ENCODE measurements at regions not wholly inside any gene's neighbourhood (a gene's known extent, or its start where the extent isn't known, plus 50 kb on each side); places are given as distances from the start of the nearest gene placed in this dataset.

GRCh38 chr1:36723813-36724212 is 241.1 kb upstream of the CSF3R start:
- ATAC-seq (no peak), DNase-seq (no peak)
- intact Hi-C loops (cut with micrococcal nuclease), result no loop called here

GRCh38 chr1:36722871-36723270 is 240.2 kb upstream of the CSF3R start:
- intact Hi-C loops (cut with micrococcal nuclease), result no loop called here
- DNase-seq, result no peak
- ATAC-seq, result no peak

- no peak for ATAC-seq
- DNase-seq, result no peak
- intact Hi-C loops (cut with micrococcal nuclease), result no loop called here
Measured at GRCh38 chr1:36721261-36721660, 238.5 kb upstream of the CSF3R start.

- intact Hi-C loops (cut with micrococcal nuclease), result no loop called here
- DNase-seq (no peak), ATAC-seq (no peak)
Measured at GRCh38 chr1:36717431-36717830, 234.7 kb upstream of the CSF3R start.

- intact Hi-C loops (cut with micrococcal nuclease), result no loop called here
- no peak for ATAC-seq
- no peak for DNase-seq
Measured at GRCh38 chr1:36715797-36716196, 233.1 kb upstream of the CSF3R start.

- intact Hi-C loops (cut with micrococcal nuclease), result no loop called here
- ATAC-seq (no peak), DNase-seq (no peak)
Measured at GRCh38 chr1:36714301-36714700, 231.6 kb upstream of the CSF3R start.

GRCh38 chr1:36711480-36711879 is 228.8 kb upstream of the CSF3R start:
- DNase-seq, result no peak
- no peak for ATAC-seq
- intact Hi-C loops (cut with micrococcal nuclease), result no loop called here

- no peak for DNase-seq
- intact Hi-C loops (cut with micrococcal nuclease), result no loop called here
- no peak for ATAC-seq
Measured at GRCh38 chr1:36710951-36711350, 228.2 kb upstream of the CSF3R start.

- DNase-seq, result no peak
- intact Hi-C loops (cut with micrococcal nuclease), result no loop called here
- ATAC-seq, result no peak
Measured at GRCh38 chr1:36709869-36710481, 227.3 kb upstream of the CSF3R start.

GRCh38 chr1:36708587-36708986 is 225.9 kb upstream of the CSF3R start:
- no peak for ATAC-seq
- intact Hi-C loops (cut with micrococcal nuclease), result no loop called here
- no peak for DNase-seq

GRCh38 chr1:36707221-36707620 is 224.5 kb upstream of the CSF3R start:
- DNase-seq (no peak), ATAC-seq (no peak)
- intact Hi-C loops (cut with micrococcal nuclease), result no loop called here

- intact Hi-C loops (cut with micrococcal nuclease), result no loop called here
- no peak for ATAC-seq
- no peak for DNase-seq
Measured at GRCh38 chr1:36706416-36706815, 223.7 kb upstream of the CSF3R start.

GRCh38 chr1:36705629-36706028 is 222.9 kb upstream of the CSF3R start:
- intact Hi-C loops (cut with micrococcal nuclease), result no loop called here
- DNase-seq (no peak), ATAC-seq (no peak)

GRCh38 chr1:36703526-36704208 is 221.0 kb upstream of the CSF3R start:
- intact Hi-C loops (cut with micrococcal nuclease), result no loop called here
- peak; percentile 83 for DNase-seq
- peak; percentile 89 for ATAC-seq

- intact Hi-C loops (cut with micrococcal nuclease), result no loop called here
- ATAC-seq (no peak), DNase-seq (no peak)
Measured at GRCh38 chr1:36702963-36703362, 220.2 kb upstream of the CSF3R start.

GRCh38 chr1:36699113-36699911 is 216.6 kb upstream of the CSF3R start:
- ATAC-seq (no peak), DNase-seq (no peak)
- intact Hi-C loops (cut with micrococcal nuclease), result loop anchor here (10.0 kb wide), 1 partner anchor 735 kb away; no protein-coding TSS in a partner anchor

GRCh38 chr1:36697836-36698605 is 215.3 kb upstream of the CSF3R start:
- DNase-seq, result no peak

GRCh38 chr1:36696261-36696940 is 213.7 kb upstream of the CSF3R start:
- DNase-seq (no peak), ATAC-seq (no peak)
- intact Hi-C loops (cut with micrococcal nuclease), result loop anchor here (10.0 kb wide), 1 partner anchor 738 kb away; no protein-coding TSS in a partner anchor

More at GRCh38 chr1:36697836-36698605, 215.3 kb upstream of the CSF3R start:
- no peak for ATAC-seq
- intact Hi-C loops (cut with micrococcal nuclease), result loop anchor here (10.0 kb wide), 1 partner anchor 737 kb away; no protein-coding TSS in a partner anchor

- intact Hi-C loops (cut with micrococcal nuclease), result loop anchor here (10.0 kb wide), 1 partner anchor 741 kb away; no protein-coding TSS in a partner anchor
- ATAC-seq, result no peak
- DNase-seq, result no peak
Measured at GRCh38 chr1:36693603-36694002, 210.9 kb upstream of the CSF3R start.
